CD4-positive, alpha-beta memory T cell (primary cell): ENCODE measurements at regions not wholly inside any gene's neighbourhood (a gene's known extent, or its start where the extent isn't known, plus 50 kb on each side); places are given as distances from the start of the nearest gene placed in this dataset.

Source experiments
- CTCF ChIA-PET: fragments of 350-600 bp; sonication (Branson Sonifier 250); formaldehyde crosslinking; loops from one replicate; lab custom pipeline; 2021; ENCODE audit warnings: inconsistent platforms; ENCODE audit not compliant: partially characterized antibody; lab: Charles Lee
- POLR2A ChIA-PET: fragments of 350-600 bp; sonication (Branson Sonifier 250); formaldehyde crosslinking; loops from one replicate; lab custom pipeline; 2021; ENCODE audit not compliant: partially characterized antibody; lab: Charles Lee
- DNase-seq, 5 donors: peaks; one replicate each; pipeline versions ENCODE4 v3.0.0 to v3.0.0-alpha.2; 2020 to 2022; ENCODE audit warnings: mixed read lengths in 1 of 5
- H3K27ac ChIP-seq: one replicate; pipeline ENCODE4 v1.7.0; 2013; ENCODE audit warnings: low read depth, low read length
- H3K27me3 ChIP-seq: 2 replicates; pipeline ENCODE4 v1.7.0; 2013; ENCODE audit warnings: mild to moderate bottlenecking, low read length, moderate library complexity; ENCODE audit not compliant: insufficient read depth
- H3K36me3 ChIP-seq: 2 replicates; pipeline ENCODE4 v1.7.0; 2013; ENCODE audit warnings: mild to moderate bottlenecking, low read length, moderate library complexity; ENCODE audit not compliant: insufficient read depth
- H3K4me1 ChIP-seq: 2 replicates; pipeline ENCODE4 v1.7.0; 2013; ENCODE audit warnings: mild to moderate bottlenecking, low read length, moderate library complexity; ENCODE audit not compliant: insufficient read depth
- H3K4me3 ChIP-seq, 2 donors: one replicate each; pipeline ENCODE4 v1.7.0; 2013; ENCODE audit warnings: low read length in 2 of 2, mild to moderate bottlenecking in 1 of 2
- H3K9me3 ChIP-seq, 2 donors: one replicate each; pipeline ENCODE4 v1.7.0; 2013; ENCODE audit warnings: low read length in 2 of 2, control low read depth in 1 of 2; ENCODE audit not compliant: control insufficient read depth in 1 of 2
- H3K27ac Mint-ChIP-seq, 7 donors: one replicate each; pipeline ENCODE4 v1.8.0; 2020 to 2021; ENCODE audit warnings: mixed read lengths in 7 of 7, mild to moderate bottlenecking in 6 of 7, inconsistent platforms in 3 of 7, moderate library complexity in 3 of 7
- H3K27me3 Mint-ChIP-seq, 2 donors: one replicate each; pipeline ENCODE4 v1.8.0; 2020 to 2021; ENCODE audit warnings: mixed read lengths in 2 of 2
- H3K36me3 Mint-ChIP-seq, 2 donors: one replicate each; pipeline ENCODE4 v1.8.0; 2020 to 2021; ENCODE audit warnings: mixed read lengths in 2 of 2, inconsistent platforms in 1 of 2, mild to moderate bottlenecking in 1 of 2
- H3K4me1 Mint-ChIP-seq, 4 donors: one replicate each; pipeline ENCODE4 v1.8.0; 2020 to 2021; ENCODE audit warnings: mixed read lengths in 4 of 4, mild to moderate bottlenecking in 1 of 4
- H3K4me3 Mint-ChIP-seq, 8 donors: one replicate each; pipeline ENCODE4 v1.8.0; 2020 to 2021; ENCODE audit warnings: mixed read lengths in 8 of 8, mild to moderate bottlenecking in 7 of 8, moderate library complexity in 6 of 8, inconsistent platforms in 3 of 8
- H3K9me3 Mint-ChIP-seq, 8 donors: one replicate each; pipeline ENCODE4 v1.8.0; 2020 to 2021; ENCODE audit warnings: mixed read lengths in 8 of 8, mild to moderate bottlenecking in 5 of 8, inconsistent platforms in 3 of 8, moderate library complexity in 1 of 8
- intact Hi-C: fragments of 100-400 bp; cut with micrococcal nuclease; formaldehyde crosslinking; loops from one replicate; pipeline ENCODE4 v1.15.1; 2023

DNA sequence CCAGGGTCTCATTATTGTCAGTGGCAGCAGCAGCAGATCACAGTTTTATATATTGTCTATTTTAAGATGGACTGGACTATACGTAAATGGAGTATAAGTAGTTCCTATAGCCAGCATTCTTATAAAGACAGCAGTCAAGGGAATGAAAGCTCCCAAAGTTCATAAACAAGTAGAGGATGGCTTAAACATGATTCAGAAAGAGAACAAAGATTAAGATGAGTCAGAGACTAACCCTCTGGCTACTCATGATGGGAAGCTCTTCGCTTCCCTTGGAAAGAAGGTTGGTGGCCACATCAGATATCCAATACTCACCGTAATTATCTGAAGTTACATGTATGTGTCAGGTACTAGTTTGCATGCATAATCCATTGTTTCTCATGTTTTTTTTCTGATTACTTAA, 277.0 kb downstream of the INHBA start:
- Mint-ChIP-seq H3K36me3 (no peaks in the 10 kb centered on the region), H3K27me3 (no peaks in the 10 kb centered on the region), H3K4me3 (no peak overlapping the region), H3K4me1 (no peaks in the 10 kb centered on the region), H3K9me3 (peaks cover 3 to 13% (median 5%) of the 10 kb centered on the region in 8 donors), H3K27ac (no peak overlapping the region)
- no peaks in the 10 kb centered on the region for H3K4me1 ChIP-seq
- H3K9me3 ChIP-seq: no peaks in the 10 kb centered on the region
- DNase-seq: no peak
- POLR2A ChIA-PET: no interaction called here
- no peaks in the 10 kb centered on the region for H3K36me3 ChIP-seq
- H3K27me3 ChIP-seq: no peaks in the 10 kb centered on the region
- H3K4me3 ChIP-seq: no peak overlapping the region
- intact Hi-C loops: no loop called here
- CTCF ChIA-PET: interaction anchor here (1.1 kb wide), 1 partner anchor 14 kb away, joined by 3 read pairs; no protein-coding TSS in a partner anchor
- H3K27ac ChIP-seq: no peak overlapping the region

DNA sequence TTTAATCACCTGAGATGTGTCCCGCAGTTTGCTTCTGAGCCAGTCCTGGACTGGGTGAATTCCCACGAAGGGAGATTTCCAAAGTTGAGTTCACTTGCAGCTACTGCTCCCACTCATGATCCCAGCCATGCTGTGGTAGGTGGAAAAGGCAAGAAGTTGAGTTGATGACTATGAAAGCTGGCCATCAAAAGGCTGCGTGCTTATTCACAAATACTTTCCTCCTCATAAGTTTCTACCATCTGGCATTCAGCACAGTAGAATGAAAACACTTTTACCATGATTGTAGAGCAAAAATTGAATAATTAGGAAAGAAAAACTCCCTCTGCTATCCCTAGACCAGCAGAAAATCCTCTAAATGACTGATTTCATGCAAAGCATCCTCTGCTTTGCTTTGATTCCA, 281.8 kb downstream of the INHBA start:
- Mint-ChIP-seq H3K9me3 (peaks cover 0 to 9% (median 3%) of the 10 kb centered on the region in 8 donors), H3K4me3 (no peak overlapping the region), H3K27ac (no peak overlapping the region), H3K27me3 (no peaks in the 10 kb centered on the region), H3K36me3 (no peaks in the 10 kb centered on the region), H3K4me1 (no peaks in the 10 kb centered on the region)
- Histone ChIP-seq H3K36me3 (no peaks in the 10 kb centered on the region), H3K27me3 (no peaks in the 10 kb centered on the region), H3K9me3 (peaks cover 0 to 3% of the 10 kb centered on the region in 2 donors), H3K27ac (no peak overlapping the region), H3K4me1 (no peaks in the 10 kb centered on the region), H3K4me3 (no peak overlapping the region)
- ChIA-PET CTCF (no interaction called here), POLR2A (no interaction called here)
- intact Hi-C loops: no loop called here
- DNase-seq: no peak

DNA sequence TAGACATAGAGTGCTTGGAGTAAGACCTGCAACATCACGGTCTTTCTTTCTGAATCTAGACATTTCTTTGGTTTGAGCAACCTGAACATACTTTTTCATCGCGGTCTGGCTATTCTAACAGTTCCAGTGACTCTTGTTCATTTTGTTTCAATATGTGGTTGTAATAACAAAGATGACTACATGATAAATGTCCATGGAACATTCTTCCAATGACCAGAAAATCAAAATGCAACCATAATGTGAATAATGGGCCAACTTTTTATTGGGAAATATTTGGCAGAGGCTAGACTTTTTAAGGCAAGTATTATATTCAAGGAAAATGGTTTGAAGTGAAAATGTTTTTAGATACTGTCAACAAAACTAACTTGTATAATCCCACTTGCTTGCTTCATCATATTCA, 282.5 kb downstream of the INHBA start:
- Mint-ChIP-seq H3K4me1 (no peaks in the 10 kb centered on the region), H3K27me3 (no peaks in the 10 kb centered on the region), H3K4me3 (no peak overlapping the region), H3K36me3 (no peaks in the 10 kb centered on the region), H3K27ac (no peak overlapping the region), H3K9me3 (peaks cover 0 to 9% (median 3%) of the 10 kb centered on the region in 8 donors)
- Histone ChIP-seq H3K4me3 (no peak overlapping the region), H3K36me3 (no peaks in the 10 kb centered on the region), H3K27ac (no peak overlapping the region), H3K4me1 (no peaks in the 10 kb centered on the region), H3K9me3 (peaks cover 0 to 3% of the 10 kb centered on the region in 2 donors), H3K27me3 (no peaks in the 10 kb centered on the region)
- intact Hi-C loops: no loop called here
- ChIA-PET CTCF (no interaction called here), POLR2A (no interaction called here)
- no peak for DNase-seq

DNA sequence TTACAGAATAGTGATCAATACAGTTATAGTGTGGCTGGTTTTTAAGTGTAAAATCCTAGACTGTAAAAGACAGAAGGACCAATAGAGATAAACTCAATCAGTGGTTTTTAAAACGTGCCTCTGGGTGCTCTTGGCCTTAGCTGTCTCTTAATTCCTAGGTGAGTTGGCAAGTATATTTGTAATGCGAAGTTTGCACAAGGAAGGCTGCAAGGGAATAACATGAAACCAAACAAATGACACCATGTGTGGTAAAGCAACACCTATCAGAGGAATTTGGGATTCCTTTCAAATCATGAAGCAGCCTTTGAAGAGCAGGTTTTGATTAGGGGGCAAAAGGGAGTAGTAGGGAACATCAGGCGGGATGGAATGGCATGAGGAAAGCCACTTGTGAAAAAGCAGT, 284.6 kb downstream of the INHBA start:
- Histone ChIP-seq H3K27me3 (no peaks in the 10 kb centered on the region), H3K9me3 (peaks cover 0 to 3% of the 10 kb centered on the region in 2 donors), H3K4me3 (no peak overlapping the region), H3K36me3 (no peaks in the 10 kb centered on the region), H3K27ac (no peak overlapping the region), H3K4me1 (no peaks in the 10 kb centered on the region)
- intact Hi-C loops: no loop called here
- ChIA-PET POLR2A (no interaction called here), CTCF (no interaction called here)
- no peaks in the 10 kb centered on the region for H3K4me1 Mint-ChIP-seq
- DNase-seq: no peak
- H3K36me3 Mint-ChIP-seq: no peaks in the 10 kb centered on the region
- H3K27me3 Mint-ChIP-seq: no peaks in the 10 kb centered on the region
- no peak overlapping the region for H3K4me3 Mint-ChIP-seq
- peaks cover 3 to 11% (median 4%) of the 10 kb centered on the region in 8 donors for H3K9me3 Mint-ChIP-seq
- no peak overlapping the region for H3K27ac Mint-ChIP-seq

DNA sequence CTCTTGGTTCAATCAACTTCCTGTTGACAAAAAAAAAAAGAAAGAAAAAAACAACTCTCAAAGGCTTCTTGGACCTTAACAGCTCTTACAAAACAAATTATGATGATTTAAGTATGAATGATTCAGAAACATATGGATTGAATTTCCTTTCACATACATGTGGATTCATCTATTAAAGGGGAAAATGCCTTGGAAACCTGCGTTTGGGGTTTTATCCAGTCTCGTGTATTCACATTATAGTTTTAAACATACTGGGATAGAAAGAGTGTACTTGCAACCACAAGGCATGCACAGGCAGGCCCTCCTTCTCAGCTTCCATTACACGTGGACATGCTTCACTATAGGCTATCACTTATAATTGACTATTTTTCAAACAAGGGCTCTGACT, 286.7 kb downstream of the INHBA start:
- Histone ChIP-seq H3K4me3 (no peak overlapping the region), H3K27ac (no peak overlapping the region), H3K36me3 (no peaks in the 10 kb centered on the region), H3K27me3 (no peaks in the 10 kb centered on the region), H3K9me3 (peaks cover 0 to 3% of the 10 kb centered on the region in 2 donors), H3K4me1 (no peaks in the 10 kb centered on the region)
- Mint-ChIP-seq H3K27me3 (no peaks in the 10 kb centered on the region), H3K36me3 (no peaks in the 10 kb centered on the region), H3K9me3 (peaks cover 3 to 11% (median 6%) of the 10 kb centered on the region in 8 donors), H3K4me3 (no peak overlapping the region), H3K4me1 (no peaks in the 10 kb centered on the region), H3K27ac (no peak overlapping the region)
- CTCF ChIA-PET: no interaction called here
- intact Hi-C loops: no loop called here
- DNase-seq: no peak
- POLR2A ChIA-PET: no interaction called here

DNA sequence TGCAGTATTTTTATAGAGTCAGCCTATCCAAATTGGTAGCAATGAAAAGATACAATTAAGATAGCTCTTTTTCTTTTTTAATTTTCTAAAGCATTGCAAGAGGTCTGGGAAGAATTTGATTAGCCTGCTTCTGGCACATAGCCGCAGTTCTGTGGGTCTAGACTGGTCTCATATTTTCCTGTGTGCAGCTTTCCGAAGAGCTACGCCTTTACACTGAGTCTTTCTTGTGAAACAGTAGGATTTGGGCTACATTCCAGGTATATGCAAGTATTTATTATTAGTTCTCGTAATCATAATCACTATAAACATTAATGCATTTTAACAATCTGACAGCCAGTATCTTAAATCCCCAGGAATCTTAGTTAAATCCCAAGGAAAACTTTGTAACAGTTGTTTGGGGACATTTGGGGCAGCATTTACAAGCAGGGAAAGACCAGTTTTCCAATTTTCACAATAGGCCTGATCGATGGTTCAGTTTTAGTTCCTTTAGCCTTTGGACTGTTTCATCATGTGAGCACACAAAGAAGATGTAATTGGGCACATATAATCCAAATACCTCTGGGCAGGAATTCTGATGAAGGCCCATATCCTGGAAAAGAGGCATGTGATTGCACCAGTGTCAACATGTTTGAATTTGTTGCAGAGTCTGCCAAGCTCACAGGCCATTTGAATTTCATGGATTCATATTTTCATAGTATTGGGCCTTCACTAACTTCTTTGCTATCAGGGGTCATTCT, 287.3 kb downstream of the INHBA start:
- Histone ChIP-seq H3K36me3 (no peaks in the 10 kb centered on the region), H3K4me1 (no peaks in the 10 kb centered on the region), H3K27ac (no peak overlapping the region), H3K9me3 (peaks cover 0 to 3% of the 10 kb centered on the region in 2 donors), H3K4me3 (no peak overlapping the region), H3K27me3 (no peaks in the 10 kb centered on the region)
- H3K4me3 Mint-ChIP-seq: no peak overlapping the region
- no peaks in the 10 kb centered on the region for H3K36me3 Mint-ChIP-seq
- CTCF ChIA-PET: no interaction called here
- POLR2A ChIA-PET: no interaction called here
- H3K9me3 Mint-ChIP-seq: peaks cover 3 to 11% (median 6%) of the 10 kb centered on the region in 8 donors
- no peaks in the 10 kb centered on the region for H3K27me3 Mint-ChIP-seq
- intact Hi-C loops: no loop called here
- no peaks in the 10 kb centered on the region for H3K4me1 Mint-ChIP-seq
- no peak for DNase-seq
- no peak overlapping the region for H3K27ac Mint-ChIP-seq

DNA sequence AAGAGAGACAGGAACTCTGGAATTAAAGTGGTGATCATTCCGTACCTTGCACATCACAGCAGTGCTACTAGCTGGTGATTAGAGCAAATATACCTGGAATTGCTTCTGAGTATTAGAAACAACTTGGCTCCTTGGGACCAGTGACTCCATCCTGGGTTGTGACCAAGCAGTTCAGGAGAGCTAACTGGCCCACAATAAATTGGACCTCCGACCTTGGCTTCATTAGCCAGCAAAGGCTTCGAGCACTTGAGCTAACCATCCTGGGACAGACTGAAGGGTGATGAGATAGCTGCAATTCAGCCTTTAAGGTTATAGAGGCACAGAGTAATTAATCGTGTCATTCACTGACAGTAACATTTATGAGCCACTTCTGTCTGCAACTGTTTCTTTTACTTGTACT, 287.8 kb downstream of the INHBA start:
- Mint-ChIP-seq H3K9me3 (peaks cover 3 to 11% (median 6%) of the 10 kb centered on the region in 8 donors), H3K36me3 (no peaks in the 10 kb centered on the region), H3K27me3 (no peaks in the 10 kb centered on the region), H3K4me1 (no peaks in the 10 kb centered on the region), H3K27ac (no peak overlapping the region), H3K4me3 (no peak overlapping the region)
- no peak for DNase-seq
- Histone ChIP-seq H3K4me3 (no peak overlapping the region), H3K36me3 (no peaks in the 10 kb centered on the region), H3K4me1 (no peaks in the 10 kb centered on the region), H3K9me3 (peaks cover 0 to 3% of the 10 kb centered on the region in 2 donors), H3K27ac (no peak overlapping the region), H3K27me3 (no peaks in the 10 kb centered on the region)
- intact Hi-C loops: no loop called here
- CTCF ChIA-PET: no interaction called here
- POLR2A ChIA-PET: no interaction called here
